ENCODE measurements at regions not wholly inside any gene's neighbourhood (a gene's known extent, or its start where the extent isn't known, plus 50 kb on each side); places are given as distances from the start of the nearest gene placed in this dataset.
"Not testable (repeated sequence)": the region's sequence is repeated elsewhere in the genome, so short reads cannot be mapped to it uniquely, and the experiment has no call there.

DNA sequence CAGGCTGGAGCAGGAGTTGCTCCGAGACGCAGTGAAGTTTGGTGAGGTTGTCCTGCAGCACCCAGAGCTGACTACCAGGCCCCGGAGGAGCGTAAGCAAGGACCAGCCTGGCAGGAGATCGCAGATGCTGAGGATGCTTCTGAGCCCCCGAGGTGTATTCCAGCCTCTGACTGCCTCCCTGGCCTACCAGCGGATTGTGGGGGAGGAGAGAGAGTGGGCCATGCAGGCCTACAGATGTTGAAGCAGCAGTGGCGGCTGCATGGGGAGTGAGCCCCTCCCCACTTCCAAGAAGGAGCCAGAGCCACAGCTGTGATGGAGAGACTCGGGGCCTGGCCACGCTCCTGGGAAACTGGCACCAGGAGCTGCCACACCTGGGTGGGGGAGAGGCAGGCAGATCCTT is 302.5 kb upstream of the PROK2 start:
- DNase-seq, result no peak

DNA sequence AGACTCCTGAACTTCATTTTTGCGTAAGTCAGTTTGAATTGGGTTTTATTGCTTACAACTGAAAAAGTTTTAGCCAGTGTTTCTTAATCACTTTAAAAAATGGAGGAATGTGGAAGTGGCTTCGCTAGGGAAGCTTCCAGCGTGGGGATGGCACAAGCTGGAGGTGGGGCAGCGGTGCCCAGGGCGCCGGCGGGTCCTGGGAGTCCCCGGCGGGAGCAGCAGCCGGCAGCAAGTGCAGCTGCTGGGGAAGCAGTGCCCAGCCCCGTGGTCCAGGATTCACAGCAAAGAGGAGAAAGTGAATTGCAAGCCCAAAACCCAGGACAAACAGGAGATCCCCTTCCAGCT is 301.8 kb upstream of the PROK2 start:
- DNase-seq, result no peak

- no peak for DNase-seq
Measured at GRCh38 chr3:72086042-72086742, 301.2 kb upstream of the PROK2 start.

- peak; percentile 49 for DNase-seq
Measured at GRCh38 chr3:72085036-72085435, 300.1 kb upstream of the PROK2 start.

DNA sequence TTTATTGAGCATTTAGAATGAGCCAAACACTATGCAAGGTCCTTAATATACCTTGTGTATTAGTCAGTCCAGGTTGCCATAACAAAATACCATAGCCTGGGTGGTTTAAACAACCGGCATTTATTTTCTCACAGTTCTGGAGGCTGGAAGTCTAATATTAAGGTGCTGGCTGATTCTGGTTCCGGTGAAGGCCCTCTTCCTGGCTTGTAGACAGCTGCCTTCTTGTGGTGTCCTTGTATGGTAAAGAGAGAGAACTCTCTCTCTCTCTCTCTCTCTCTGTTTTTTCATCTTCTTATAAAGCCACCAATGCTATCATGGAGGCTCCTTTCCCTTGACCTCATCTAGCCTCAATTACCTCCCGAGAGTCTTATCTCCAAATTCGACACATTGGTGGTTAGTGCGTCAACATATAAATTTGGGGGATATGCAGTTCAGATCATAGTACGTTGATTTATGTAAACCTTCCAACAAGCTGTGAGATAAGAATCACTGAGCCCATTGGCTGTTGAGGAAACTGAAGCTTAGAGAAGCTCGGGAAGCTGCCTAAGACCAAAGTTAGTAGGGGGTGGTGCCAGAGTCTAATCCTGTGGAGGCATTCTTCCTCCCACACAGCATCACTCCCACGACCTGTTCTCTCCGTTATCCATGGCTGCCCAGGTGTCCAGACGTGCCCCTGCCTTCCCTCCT is 298.0 kb upstream of the PROK2 start:
- no peak for DNase-seq

DNA sequence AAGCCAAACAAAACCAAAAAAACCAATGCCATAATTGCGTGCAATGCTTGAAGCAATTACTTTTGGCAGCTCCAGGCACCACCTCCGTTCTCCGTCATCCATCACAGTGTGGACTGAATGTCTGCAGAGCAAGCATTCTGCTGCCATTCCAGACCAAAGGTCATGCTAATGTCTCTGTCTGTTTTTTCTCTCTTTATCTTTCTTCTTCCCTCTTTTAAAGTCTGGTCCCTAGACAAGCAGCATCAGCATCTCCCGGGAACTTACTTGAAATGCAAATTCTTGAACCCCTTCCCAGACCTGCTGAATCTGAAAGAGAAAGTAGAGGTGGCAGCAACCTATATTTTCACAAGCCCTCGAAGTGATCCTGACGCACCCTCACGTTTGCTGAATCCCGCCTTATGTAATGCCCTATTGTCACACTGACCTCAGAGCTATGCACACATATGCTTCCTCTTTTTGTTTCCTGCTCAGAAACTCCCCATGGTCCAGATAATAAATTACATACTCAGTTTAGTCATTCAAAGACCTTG is 297.3 kb upstream of the PROK2 start:
- DNase-seq, result peak; percentile 44

DNA sequence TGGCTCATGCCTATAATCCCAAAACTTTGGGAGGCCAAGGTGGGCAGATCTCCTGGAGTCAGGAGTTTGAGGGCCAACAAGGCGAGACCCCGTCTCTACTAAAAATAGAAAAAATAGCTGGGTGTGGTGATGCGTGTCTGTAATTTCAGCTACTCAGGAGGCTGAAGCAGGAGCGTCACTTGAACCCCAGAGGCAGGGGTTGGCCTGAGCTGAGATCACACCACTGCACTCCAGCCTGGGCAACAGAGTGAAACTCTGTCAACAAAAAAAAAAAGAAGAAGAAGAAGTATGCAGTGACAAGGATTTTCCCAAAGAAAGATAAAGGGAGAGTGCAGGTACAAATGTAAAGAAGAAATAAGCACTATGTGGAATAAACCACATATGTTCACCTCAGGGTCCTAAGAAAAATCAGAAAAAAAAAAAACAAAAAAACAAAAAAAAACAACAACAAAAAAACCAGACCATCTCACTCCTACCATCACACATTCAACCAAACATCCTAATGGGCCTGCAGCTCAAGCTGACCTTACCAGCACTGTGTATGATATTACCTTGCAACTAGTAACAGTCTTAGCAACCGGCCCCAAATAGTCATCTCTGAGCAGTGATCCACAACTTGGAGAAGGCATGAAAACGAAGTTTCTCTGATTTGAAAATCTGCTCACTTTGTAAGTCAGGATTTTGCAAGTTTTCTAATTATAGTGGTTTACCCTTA is 296.7 kb upstream of the PROK2 start:
- no peak for DNase-seq

- no peak for DNase-seq
Measured at GRCh38 chr3:72080800-72081199, 295.9 kb upstream of the PROK2 start.

DNA sequence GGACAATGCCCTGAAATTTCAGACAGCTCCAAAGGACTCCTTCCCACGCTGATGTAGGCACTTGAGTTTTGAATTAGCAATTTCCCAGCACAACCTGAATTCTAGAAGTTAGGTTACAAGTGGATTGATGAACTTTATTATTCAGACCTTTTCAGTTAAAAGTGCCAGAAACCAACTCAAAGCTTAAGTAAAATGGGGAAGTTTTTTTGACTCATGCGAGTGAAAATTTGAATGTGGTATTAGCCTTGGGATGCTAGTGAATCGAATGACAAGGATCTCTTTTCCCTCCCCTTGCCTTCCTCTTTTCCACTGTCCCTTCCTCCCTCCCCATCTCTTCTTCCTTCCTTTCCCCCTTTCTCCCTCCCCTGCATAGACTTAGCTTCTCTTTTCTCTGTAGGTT is 295.1 kb upstream of the PROK2 start:
- no peak for DNase-seq

- no peak for DNase-seq
Measured at GRCh38 chr3:72079369-72079872, 294.5 kb upstream of the PROK2 start.

GRCh38 chr3:72078676-72079368 is 293.9 kb upstream of the PROK2 start:
- peak; percentile 35 for DNase-seq

GRCh38 chr3:72077473-72078259 is 292.7 kb upstream of the PROK2 start:
- no peak for DNase-seq

DNA sequence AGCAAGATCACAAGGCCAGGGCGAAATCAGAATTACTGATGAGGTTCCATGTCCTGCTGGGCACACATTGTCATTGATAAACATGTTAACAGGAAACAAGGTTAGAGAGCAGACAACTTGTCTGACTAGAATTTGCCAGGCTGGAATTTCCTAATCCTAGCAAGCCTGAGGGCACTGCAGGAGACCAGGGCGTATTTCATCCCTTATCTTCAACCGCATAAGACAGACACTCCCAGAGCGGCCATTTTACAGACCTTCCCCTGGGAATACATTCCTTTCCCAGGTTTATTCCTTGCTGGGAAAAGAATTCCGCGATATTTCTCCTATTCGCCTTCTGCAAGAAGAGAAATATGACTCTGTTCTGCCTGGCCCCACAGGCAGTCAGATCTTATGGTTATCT is 290.9 kb upstream of the PROK2 start:
- DNase-seq, result not testable (repeated sequence)

GRCh38 chr3:72071624-72072023 is 286.7 kb upstream of the PROK2 start:
- no peak for DNase-seq

- DNase-seq, result no peak
Measured at GRCh38 chr3:72070005-72070404, 285.1 kb upstream of the PROK2 start.

DNA sequence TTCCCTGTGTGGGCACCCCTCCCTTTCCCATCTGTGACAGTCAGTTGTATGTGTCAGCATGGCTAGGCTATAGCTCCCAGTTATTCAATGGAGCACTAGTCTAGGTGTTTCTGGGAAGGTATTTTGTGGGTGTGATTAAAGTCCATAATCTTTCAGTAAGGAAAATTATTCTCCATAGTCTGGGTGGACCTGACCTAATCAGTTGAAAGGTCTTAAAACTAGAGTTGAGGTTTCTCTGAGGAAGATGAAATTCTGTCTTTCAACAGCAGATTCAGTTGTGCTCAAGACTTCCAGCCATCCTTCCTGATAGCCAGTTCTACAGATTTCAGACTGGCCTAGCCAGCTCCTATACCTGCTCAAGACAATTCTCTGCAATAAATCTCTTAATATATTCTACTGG is 284.6 kb upstream of the PROK2 start:
- no peak for DNase-seq

GRCh38 chr3:72068621-72069020 is 283.7 kb upstream of the PROK2 start:
- DNase-seq, result no peak

DNA sequence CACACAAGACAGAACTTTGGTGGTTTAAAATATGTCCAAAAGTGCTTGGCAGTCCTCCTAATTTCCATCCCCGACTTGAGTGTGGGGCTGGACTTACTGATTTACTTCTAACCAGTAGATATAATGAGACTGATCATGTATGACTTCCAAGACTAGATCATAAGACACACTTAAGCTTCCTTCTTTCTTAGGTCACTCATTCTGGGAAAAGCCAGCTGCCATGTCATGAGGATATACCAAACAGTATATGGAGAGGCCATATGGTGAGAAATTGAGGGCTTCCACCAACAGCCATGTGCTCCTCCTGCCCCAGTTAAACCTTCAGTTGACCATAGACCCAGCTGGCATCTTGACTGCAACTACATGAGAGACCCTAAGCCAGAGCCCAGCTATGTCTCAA is 282.8 kb upstream of the PROK2 start:
- no peak for DNase-seq

DNA sequence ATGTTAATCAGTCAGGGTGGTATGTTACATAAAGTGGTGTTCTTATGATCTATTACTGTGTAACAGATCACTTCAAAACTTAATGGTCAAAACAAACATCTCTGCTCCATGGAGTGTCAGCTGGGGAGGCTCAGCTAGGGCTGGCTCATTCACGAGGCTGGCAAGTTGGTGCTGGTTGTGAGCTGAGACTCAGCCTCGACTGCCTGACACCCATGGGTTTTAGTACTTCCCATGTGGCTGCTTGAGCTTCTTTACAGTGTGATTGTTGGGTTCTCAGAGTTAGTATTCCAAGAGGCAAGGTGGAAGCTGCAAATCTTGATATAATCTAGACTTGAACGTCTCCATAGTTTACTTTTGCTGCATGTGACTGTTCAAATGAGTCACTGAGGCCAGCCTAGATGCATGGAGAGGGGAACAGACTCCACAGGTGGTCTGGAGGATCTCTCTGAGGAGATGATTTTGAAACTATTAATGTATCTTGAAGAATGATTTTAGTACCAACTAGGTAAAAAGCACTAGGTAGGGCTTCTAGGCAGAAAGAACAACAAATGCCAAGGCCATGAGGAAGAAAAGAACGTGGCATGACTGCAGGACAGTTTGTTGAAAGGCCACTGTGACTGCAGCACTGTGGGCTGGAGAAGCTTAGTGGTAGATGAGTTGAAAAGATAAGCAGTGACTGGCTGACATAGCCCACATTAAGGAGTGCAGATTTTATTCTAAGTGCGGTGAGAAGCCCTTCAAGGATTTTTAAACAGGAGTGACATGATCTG is 281.1 kb upstream of the PROK2 start:
- DNase-seq, result no peak

DNA sequence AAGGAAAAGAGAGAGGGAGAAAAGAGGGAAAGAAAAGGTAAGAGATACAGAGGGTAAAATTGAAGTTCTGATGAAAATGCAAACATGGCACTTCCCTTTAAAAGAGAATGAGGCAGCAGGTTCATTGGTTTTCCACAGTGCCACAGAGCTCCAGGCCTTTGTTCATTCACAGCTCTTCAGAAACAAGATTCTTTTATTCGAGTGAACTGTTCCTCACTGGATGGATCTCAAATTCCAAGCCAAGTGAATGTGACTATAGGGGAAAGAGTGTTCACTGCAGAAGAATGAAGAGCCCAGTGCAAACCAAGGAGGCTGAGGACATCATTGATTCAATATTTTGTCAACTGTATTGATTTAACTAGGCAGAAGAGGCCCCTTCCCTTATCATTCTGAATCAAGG is 280.3 kb upstream of the PROK2 start:
- DNase-seq, result no peak

DNA sequence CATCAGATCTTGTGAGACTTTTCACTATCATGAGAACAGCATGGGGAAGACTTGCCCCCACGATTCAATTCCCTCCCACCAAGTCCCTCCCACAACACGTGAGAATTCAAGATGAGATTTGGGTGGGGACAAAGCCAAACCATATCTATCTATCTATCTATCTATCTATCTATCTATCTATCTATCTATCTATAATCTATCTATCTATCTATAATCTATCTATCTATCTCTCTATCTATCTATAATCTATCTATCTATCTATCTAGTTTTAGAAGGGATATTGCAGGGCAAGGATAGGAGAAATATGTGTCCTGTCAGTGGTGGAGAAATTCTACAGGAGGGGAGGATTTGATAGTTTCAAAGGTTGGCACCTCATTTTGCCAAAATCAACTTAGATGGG is 279.8 kb upstream of the PROK2 start:
- not testable (repeated sequence) for DNase-seq

- no peak for DNase-seq
Measured at GRCh38 chr3:72062017-72062416, 277.1 kb upstream of the PROK2 start.
